HepG2 (cell line): ENCODE measurements at regions not wholly inside any gene's neighbourhood (a gene's known extent, or its start where the extent isn't known, plus 50 kb on each side); places are given as distances from the start of the nearest gene placed in this dataset.

ENCODE experiments used
- ATAC-seq: fragments of 200-7000 bp; cut with Tn5 transposase; 3 replicates; pipeline ENCODE4 v1.9.1; 2020; ENCODE audit warnings: mild to moderate bottlenecking, moderate library complexity
- BruUV-seq: library from RNA; stranded (reverse); fragments of 400-500 nt; replicated peaks from 2 replicates; lab custom pipeline; 2021; lab: Mats Ljungman, UMichigan
- CTCF ChIA-PET: fragments of 300-600 bp; formaldehyde crosslinking; extraction: SDS; loops from one replicate; lab custom pipeline; 2021; ENCODE audit warnings: low total read pairs, inconsistent platforms, low intra/inter-chr PET ratio; lab: Yijun Ruan, JAX
- POLR2A ChIA-PET: fragments of 350-600 bp; sonication (Branson Sonifier 250); formaldehyde crosslinking; loops from one replicate; lab custom pipeline; 2020; ENCODE audit warnings: antibody characterized with exemption, inconsistent platforms; lab: Yijun Ruan, JAX
- DNase-seq: peaks from one replicate; pipeline ENCODE4 v3.0.0-alpha.2; 2015; ENCODE audit warnings: low spot score
- FAIRE-seq: peaks from 3 replicates; lab custom pipeline; 2011; peaks lifted over from hg19 to GRCh38; lab: Jason Lieb, UNC
- H2AFZ ChIP-seq: one replicate; pipeline ENCODE4 v1.6.1; 2011; ENCODE audit warnings: low read length, inconsistent platforms
- H3K27ac ChIP-seq: fragments of 300-600 bp; 3 replicates; pipeline ENCODE4 v1.8.0; 2011; ENCODE audit warnings: mixed run types, mild to moderate bottlenecking, mixed read lengths, low read length, inconsistent platforms; ENCODE audit not compliant: insufficient read depth; ENCODE audit errors: extremely low read length
- H3K27me3 ChIP-seq, 2 experiments: fragments of 200-600 bp in 1 of 2; 2 replicates in 1 of 2; 3 replicates in 1 of 2; pipeline versions ENCODE4 v1.6.0 to v1.8.0; 2011; ENCODE audit warnings: low read length in 2 of 2, mild to moderate bottlenecking in 2 of 2, moderate library complexity in 2 of 2, inconsistent platforms in 1 of 2; ENCODE audit not compliant: insufficient read depth in 2 of 2, control insufficient read depth in 1 of 2
- H3K36me3 ChIP-seq, 2 experiments: fragments of 200-600 bp in 1 of 2; replicated peaks in 1 of 2; 2 replicates in 1 of 2; 3 replicates in 1 of 2; pipeline versions ENCODE4 v1.5.1 to v1.8.0; 2011; ENCODE audit warnings: low read length in 2 of 2, inconsistent platforms in 1 of 2; ENCODE audit not compliant: insufficient read depth in 2 of 2, control insufficient read depth in 1 of 2
- H3K4me1 ChIP-seq: 2 replicates; pipeline ENCODE4 v1.5.1; 2012; ENCODE audit warnings: low read length, inconsistent platforms; ENCODE audit not compliant: insufficient read depth
- H3K4me2 ChIP-seq: 2 replicates; pipeline ENCODE4 v1.6.0; 2011; ENCODE audit warnings: low read depth, low read length, inconsistent platforms
- H3K4me3 ChIP-seq, 3 experiments: fragments of 200-600 bp in 1 of 3; sonication (generic), shearing (Covaris generic) in 1 of 3; replicated peaks in 1 of 3; 2 replicates each; pipeline ENCODE4 v1.5.1; 2011 to 2016; ENCODE audit warnings: low read length in 3 of 3, inconsistent platforms in 2 of 3, low read depth in 2 of 3, mild to moderate bottlenecking in 2 of 3, control low read depth in 1 of 3, mixed read lengths in 1 of 3; ENCODE audit not compliant: insufficient read depth in 1 of 3
- H3K79me2 ChIP-seq: one replicate; pipeline ENCODE4 v1.6.1; 2011; ENCODE audit warnings: low read length, inconsistent platforms; ENCODE audit not compliant: insufficient read depth
- H3K9ac ChIP-seq: 2 replicates; pipeline ENCODE4 v1.6.0; 2011; ENCODE audit warnings: mild to moderate bottlenecking, low read depth, low read length, inconsistent platforms; ENCODE audit not compliant: insufficient read depth
- H3K9me3 ChIP-seq: 2 replicates; pipeline ENCODE4 v1.5.1; 2012; ENCODE audit warnings: mild to moderate bottlenecking, low read length
- H4K20me1 ChIP-seq: 2 replicates; pipeline ENCODE4 v1.6.0; 2011; ENCODE audit warnings: inconsistent platforms, mild to moderate bottlenecking, low read length, moderate library complexity; ENCODE audit not compliant: insufficient read depth
- AGO1 ChIP-seq: fragments of 200-400 bp; formaldehyde crosslinking; IDR thresholded peaks from 2 replicates; pipeline ENCODE4 v1.6.1; 2017; ENCODE audit warnings: mild to moderate bottlenecking, low read depth, low read length, moderate library complexity; ENCODE audit not compliant: poor library complexity, severe bottlenecking
- AGO2 ChIP-seq: fragments of 200-400 bp; formaldehyde crosslinking; optimal IDR thresholded peaks from 2 replicates; pipeline ENCODE3; 2017; ENCODE audit warnings: mild to moderate bottlenecking, low read depth, low read length, moderate library complexity
- CSRNP2 ChIP-seq: sonication (generic); formaldehyde crosslinking; conservative IDR thresholded peaks from 2 replicates; pipeline ENCODE4 v1.8.0; 2022; ENCODE audit warnings: low read depth, missing genetic modification reagents
- FOXP1 ChIP-seq, 2 experiments: fragments of 450-650 bp in 1 of 2; IDR thresholded peaks; 2 replicates each; pipeline ENCODE4 v1.6.1; 2017 to 2018; ENCODE audit warnings: antibody characterized with exemption in 1 of 2
- HCFC1 ChIP-seq: fragments of 150-350 bp; IDR thresholded peaks from 2 replicates; pipeline ENCODE4 v1.6.1; 2014; ENCODE audit warnings: low read depth, low read length
- HDAC1 ChIP-seq: sonication (generic); formaldehyde crosslinking; IDR thresholded peaks from 2 replicates; pipeline ENCODE4 v1.5.1; 2020; ENCODE audit warnings: mild to moderate bottlenecking, missing genetic modification reagents
- KDM2A ChIP-seq: sonication (generic); formaldehyde crosslinking; IDR thresholded peaks from 2 replicates; pipeline ENCODE4 v1.4.0; 2020; ENCODE audit warnings: low read depth, missing genetic modification reagents, borderline replicate concordance
- MIER3 ChIP-seq: IDR thresholded peaks from 2 replicates; pipeline ENCODE4 v1.6.1; 2016; ENCODE audit warnings: missing compliant biosample characterization, borderline replicate concordance
- NFE2 ChIP-seq: sonication (generic); formaldehyde crosslinking; IDR thresholded peaks from 2 replicates; pipeline ENCODE4 v1.4.0; 2020; ENCODE audit warnings: missing genetic modification reagents
- NFYB ChIP-seq: sonication (generic); formaldehyde crosslinking; IDR thresholded peaks from 2 replicates; pipeline ENCODE4 v1.4.0; 2020; ENCODE audit warnings: missing genetic modification reagents
- NR3C1 ChIP-seq: sonication (generic); formaldehyde crosslinking; IDR thresholded peaks from 2 replicates; pipeline ENCODE4 v1.4.0; 2020; ENCODE audit warnings: missing genetic modification reagents
- SMAD1 ChIP-seq: sonication (generic); formaldehyde crosslinking; IDR thresholded peaks from 2 replicates; pipeline ENCODE4 v1.4.0; 2020; ENCODE audit warnings: missing genetic modification reagents, low read depth, mild to moderate bottlenecking, borderline replicate concordance
- TP53 ChIP-seq: sonication (generic); formaldehyde crosslinking; conservative IDR thresholded peaks from 2 replicates; pipeline ENCODE4 v1.4.0; 2020; ENCODE audit warnings: missing genetic modification reagents
- ZNF18 ChIP-seq: sonication (generic); formaldehyde crosslinking; IDR thresholded peaks from 2 replicates; pipeline ENCODE4 v1.8.0; 2022; ENCODE audit warnings: mild to moderate bottlenecking, missing genetic modification reagents; ENCODE audit not compliant: insufficient replicate concordance
- ZNF451 ChIP-seq: sonication (generic); formaldehyde crosslinking; IDR thresholded peaks from 2 replicates; pipeline ENCODE4 v1.5.0; 2020; ENCODE audit warnings: mild to moderate bottlenecking, missing genetic modification reagents
- ZSCAN31 ChIP-seq: sonication (generic); formaldehyde crosslinking; IDR thresholded peaks from 2 replicates; pipeline ENCODE4 v1.5.0; 2020; ENCODE audit warnings: low read depth, mild to moderate bottlenecking, missing genetic modification reagents
- WGBS: methylation state at CpG from one replicate; pipeline ENCODE4 v1.1.6; 2017; ENCODE audit warnings: low lambda C conversion rate; 5-methylcytosine and 5-hydroxymethylcytosine counted together
- in situ Hi-C: cut with HindIII; loops from 2 replicates; pipeline ENCODE4 v1.10.0; 2017; ENCODE audit warnings: low pct_unique_long_range_greater_than_20kb; ENCODE audit not compliant: extremely low pct_ligation_motif_present
- intact Hi-C: fragments of 100-400 bp; cut with micrococcal nuclease; formaldehyde crosslinking; loops from one replicate; pipeline ENCODE4 v1.10.0; 2022; ENCODE audit not compliant: unreplicated experiment

GRCh38 chr17:71229070-71229469 is 891.8 kb upstream of the SOX9 start:
- no TSS peak for BruUV-seq
- ChIA-PET POLR2A (no interaction called here), CTCF (no interaction called here)
- DNase-seq (no peak), ATAC-seq (no peak), FAIRE-seq (no peak)
- H3K79me2 ChIP-seq, result no peaks in the 10 kb centered on the region
- H3K4me3 ChIP-seq, result no peak overlapping the region
- no peak overlapping the region for H3K4me2 ChIP-seq
- no peaks in the 10 kb centered on the region for H4K20me1 ChIP-seq
- in situ Hi-C loops (no loop called here), intact Hi-C loops (no loop called here)
- H3K27ac ChIP-seq, result no peak overlapping the region
- TF ChIP-seq FOXP1 (IDR thresholded peaks at IDR 0.05), result no peak
- no peak for TF ChIP-seq FOXP1 (CRISPR knock-in tag; IDR thresholded peaks at IDR 0.05)
- TF ChIP-seq ZNF451 (CRISPR knock-in tag), result no peak
- TF ChIP-seq CSRNP2 (CRISPR knock-in tag), result no peak
- no peak for TF ChIP-seq SMAD1 (CRISPR knock-in tag)
- no peak for TF ChIP-seq HDAC1 (CRISPR knock-in tag)
- TF ChIP-seq KDM2A, result no peak
- no peak for TF ChIP-seq NFE2 (CRISPR knock-in tag)
- no peak for TF ChIP-seq NFYB
- no peak for TF ChIP-seq MIER3
- no peak for TF ChIP-seq AGO2
- TF ChIP-seq HCFC1, result no peak
- TF ChIP-seq TP53 (CRISPR knock-in tag), result no peak
- no peak for TF ChIP-seq AGO1
- TF ChIP-seq NR3C1, result no peak
- TF ChIP-seq ZSCAN31 (CRISPR knock-in tag), result no peak
- TF ChIP-seq ZNF18, result no peak
- H3K27me3 ChIP-seq, result no peaks in the 10 kb centered on the region
- no peak overlapping the region for H3K9ac ChIP-seq
- no peak overlapping the region for H2AFZ ChIP-seq
- 6% methylated on average over 1 of the region's 1 CpG for WGBS
- H3K36me3 ChIP-seq, result no peaks in the 10 kb centered on the region
- H3K9me3 ChIP-seq, result peaks cover 34% of the 10 kb centered on the region
- H3K4me1 ChIP-seq, result no peaks in the 10 kb centered on the region
